ENCODE measurements at regions not wholly inside any gene's neighbourhood (a gene's known extent, or its start where the extent isn't known, plus 50 kb on each side); places are given as distances from the start of the nearest gene placed in this dataset.

- Histone ChIP-seq H3K4me3 (ENCODE audit: extremely low read depth in 1 of 4, insufficient read depth in 2 of 4, low read depth in 3 of 4, low read length in 4 of 4) (no peak overlapping the region), H2BK12ac (ENCODE audit: low read depth, low read length) (peak overlapping the region; percentile 77; the same call in 1 of the 2 replicates), H3K18ac (ENCODE audit: extremely low read depth, low read length) (no peak overlapping the region), H3K36me3 (ENCODE audit: control insufficient read depth in 2 of 4, insufficient read depth in 4 of 4, low read length in 3 of 4) (no peaks in the 10 kb centered on the region), H3K27me3 (replicated peaks in 1 of 4; ENCODE audit: control insufficient read depth in 3 of 4, extremely low read depth in 1 of 4, insufficient read depth in 3 of 4, low read length in 3 of 4) (peaks cover 0 to 4% (median 0%) of the 10 kb centered on the region in 4 experiments; a peak in 1 of 7 replicates), H2BK120ac (replicated peaks; ENCODE audit: low read depth, low read length) (no peak overlapping the region), H3K27ac (ENCODE audit: low read depth, low read length) (no peak overlapping the region), H3K79me2 (ENCODE audit: control insufficient read depth in 1 of 2, insufficient read depth in 2 of 2, low read length in 2 of 2) (no peaks in the 10 kb centered on the region), H4K8ac (ENCODE audit: extremely low read depth, insufficient read depth, low read length) (no peak overlapping the region), H3K9ac (replicated peaks in 1 of 4; ENCODE audit: extremely low read depth in 1 of 4, low read depth in 3 of 4, low read length in 3 of 4) (no peak overlapping the region), H2BK5ac (ENCODE audit: low read depth, low read length) (no peak overlapping the region), H4K5ac (ENCODE audit: insufficient read length, low read depth, low read length) (no peak overlapping the region), H3K4me2 (ENCODE audit: insufficient read depth in 1 of 2, low read depth in 2 of 2, low read length in 2 of 2) (no peak overlapping the region), H2AK5ac (ENCODE audit: low read depth, low read length) (no peak overlapping the region), H3K79me1 (ENCODE audit: low read depth, low read length) (no peaks in the 10 kb centered on the region), H2AFZ (ENCODE audit: low read length) (0 out of 2 replicates have a peak overlapping the region, but pooled peaks have one; percentile 14), H3K9me3 (ENCODE audit: insufficient read depth in 2 of 2, low read depth in 1 of 2, low read length in 1 of 2) (no peaks in the 10 kb centered on the region), H2BK20ac (ENCODE audit: low read length) (peak overlapping the region; percentile 86; the same call in 1 of the 2 replicates), H3K23ac (ENCODE audit: insufficient read length) (no peak overlapping the region), H3K4ac (replicated peaks; ENCODE audit: insufficient read length, low read depth, low read length) (no peak overlapping the region), H4K20me1 (replicated peaks in 1 of 2; ENCODE audit: control insufficient read depth in 1 of 2, insufficient read depth in 2 of 2, low read length in 2 of 2) (no peaks in the 10 kb centered on the region), H3K56ac (replicated peaks; ENCODE audit: insufficient read length, low read depth, low read length) (no peak overlapping the region), H3K23me2 (ENCODE audit: low read depth, low read length) (peaks cover 9% of the 10 kb centered on the region; the same call in 1 of the 2 replicates), H3K4me1 (replicated peaks in 1 of 4; ENCODE audit: control insufficient read depth in 3 of 4, insufficient read depth in 4 of 4, low read length in 3 of 4) (peaks cover 0 to 8% (median 2%) of the 10 kb centered on the region in 4 experiments; a peak in 3 of 7 replicates), H3K14ac (ENCODE audit: insufficient read length) (no peak overlapping the region), H4K91ac (replicated peaks; ENCODE audit: insufficient read length, low read length) (peak overlapping the region; percentile 34), H2BK15ac (ENCODE audit: low read length) (no peak overlapping the region)
- ChIA-PET CTCF (ENCODE audit: partially characterized antibody) (interaction anchor here (0.7 to 0.9 kb wide), 2 partner anchors 72 to 81 kb away, joined by 4 read pairs; no protein-coding TSS in a partner anchor), POLR2A (ENCODE audit: partially characterized antibody) (interaction anchor here (1.2 kb wide), 1 partner anchor 15 kb away, joined by 3 read pairs; no protein-coding TSS in a partner anchor)
- 89% methylated on average over 10 of the region's 10 CpGs; no CpG with 5 or more reads in 1 of the 2 experiments for WGBS, 2 experiments (ENCODE audit: extremely low coverage in 1 of 2, insufficient coverage in 1 of 2, insufficient read length in 1 of 2, insufficient replicate concordance in 2 of 2, low coverage in 1 of 2, low lambda C conversion rate in 2 of 2, missing lambda C conversion rate in 1 of 2)
- TF ChIP-seq CTCF (IDR thresholded peaks at IDR 0.05; ENCODE audit: control extremely low read depth in 1 of 3, insufficient read depth in 1 of 3, low read depth in 1 of 3, low read length in 3 of 3): peak in 1 of 3 experiments; percentile 5; a peak in 1 of 4 replicates
- no peak for TF ChIP-seq TEAD4 (IDR thresholded peaks at IDR 0.05; ENCODE audit: low read depth, low read length)
- peak in 1 of 2 experiments; percentile 13; a peak in 1 of 4 replicates for TF ChIP-seq RAD21 (IDR thresholded peaks at IDR 0.05 in 1 of 2, conservative IDR thresholded peaks at IDR 0.05 in 1 of 2; ENCODE audit: low read depth in 2 of 2, low read length in 2 of 2)
- DNase-seq (ENCODE audit: low read depth in 1 of 2, low spot score in 2 of 2) (peak in 1 of 2 experiments; percentile 37), FAIRE-seq (no peak)
Measured at GRCh38 chr7:65235586-65235985, 138.1 kb upstream of the ZNF92 start.
